ENCODE measurements at regions not wholly inside any gene's neighbourhood (a gene's known extent, or its start where the extent isn't known, plus 50 kb on each side); places are given as distances from the start of the nearest gene placed in this dataset.
"Not testable (repeated sequence)": the region's sequence is repeated elsewhere in the genome, so short reads cannot be mapped to it uniquely, and the experiment has no call there.

- DNase-seq: no peak
These were observed 96.8 kb upstream of the USP15 start for GRCh38 chr12:62163368-62163767.

GRCh38 chr12:62164036-62164435 is 96.2 kb upstream of the USP15 start:
- no peak for DNase-seq

GRCh38 chr12:62166525-62166924 is 93.7 kb upstream of the USP15 start:
- DNase-seq: no peak

GRCh38 chr12:62168411-62168810 is 91.8 kb upstream of the USP15 start:
- DNase-seq: no peak

- no peak for DNase-seq
These were observed 90.0 kb upstream of the USP15 start for GRCh38 chr12:62170241-62170640.

GRCh38 chr12:62190689-62191490 is 69.3 kb upstream of the USP15 start:
- DNase-seq: peak in 1 of 2 donors; percentile 10

- no peak for DNase-seq
These were observed 68.6 kb upstream of the USP15 start for GRCh38 chr12:62191491-62192179.

GRCh38 chr12:62192180-62192902 is 67.9 kb upstream of the USP15 start:
- peak; percentile 65 to 90 for DNase-seq

- no peak for DNase-seq
These were observed 67.3 kb upstream of the USP15 start for GRCh38 chr12:62192903-62193250.

GRCh38 chr12:62194031-62194430 is 66.2 kb upstream of the USP15 start:
- no peak for DNase-seq

GRCh38 chr12:62194616-62195015 is 65.6 kb upstream of the USP15 start:
- no peak for DNase-seq

GRCh38 chr12:62196146-62196545 is 64.1 kb upstream of the USP15 start:
- DNase-seq: no peak

GRCh38 chr12:62202861-62203260 is 57.3 kb upstream of the USP15 start:
- not testable (repeated sequence) for DNase-seq

- DNase-seq: no peak
These were observed 54.9 kb upstream of the USP15 start for GRCh38 chr12:62205346-62205745.

- DNase-seq: no peak
These were observed 53.0 kb upstream of the USP15 start for GRCh38 chr12:62207248-62207647.

All from inflammatory macrophage treated with lipopolysaccharide for 1 hour (primary cell).